SK-N-SH (cell line): ENCODE measurements at regions not wholly inside any gene's neighbourhood (a gene's known extent, or its start where the extent isn't known, plus 50 kb on each side); places are given as distances from the start of the nearest gene placed in this dataset.

Experiments used
- CTCF ChIA-PET: fragments of 300-600, 350-600 bp; formaldehyde crosslinking; extraction: SDS; loops from one replicate; lab custom pipeline; 2021; lab: Yijun Ruan, JAX
- POLR2A ChIA-PET: fragments of 350-600 bp; sonication (Branson Sonifier 250); formaldehyde crosslinking; extraction: SDS; loops from one replicate; lab custom pipeline; 2020; ENCODE audit warnings: antibody characterized with exemption, inconsistent platforms; lab: Yijun Ruan, JAX
- DNase-seq: peaks from one replicate; pipeline ENCODE4 v3.0.0; 2012
- H2AFZ ChIP-seq: fragments of 200-600 bp; sonication (generic); 2 replicates; pipeline ENCODE4 v1.8.1; 2016; ENCODE audit warnings: antibody characterized with exemption, mild to moderate bottlenecking, low read depth
- H3F3A ChIP-seq: fragments of 200-600 bp; sonication (generic); replicated peaks from 2 replicates; pipeline ENCODE3; 2016; ENCODE audit warnings: antibody characterized with exemption, mild to moderate bottlenecking; ENCODE audit not compliant: insufficient read depth
- H3K27ac ChIP-seq, 2 experiments: fragments of 200-500 bp in 1 of 2; fragments of 200-600 bp in 1 of 2; sonication (Bioruptor generic) in 1 of 2; sonication (generic), shearing (Covaris generic) in 1 of 2; 2 replicates each; pipeline versions ENCODE4 v1.5.1 to v1.6.1; 2014 to 2016; ENCODE audit warnings: low read depth in 2 of 2, inconsistent platforms in 1 of 2, low read length in 1 of 2, mild to moderate bottlenecking in 1 of 2, mixed read lengths in 1 of 2
- H3K27me3 ChIP-seq: fragments of 200-600 bp; sonication (generic), shearing (Covaris generic); 2 replicates; pipeline ENCODE4 v1.6.1; 2016; ENCODE audit warnings: mixed run types; ENCODE audit not compliant: insufficient read depth
- H3K36me3 ChIP-seq, 2 experiments: fragments of 200-500 bp in 1 of 2; fragments of 200-600 bp in 1 of 2; sonication (Bioruptor generic) in 1 of 2; sonication (generic) in 1 of 2; replicated peaks in 1 of 2; 2 replicates each; pipeline versions ENCODE3 to v1.5.1; 2014 to 2016; ENCODE audit warnings: low read length in 1 of 2, mild to moderate bottlenecking in 1 of 2; ENCODE audit not compliant: insufficient read depth in 2 of 2, control insufficient read depth in 1 of 2
- H3K4me1 ChIP-seq, 2 experiments: fragments of 200-500 bp in 1 of 2; fragments of 200-600 bp in 1 of 2; sonication (Bioruptor generic) in 1 of 2; sonication (generic), shearing (Covaris generic) in 1 of 2; 2 replicates each; pipeline versions ENCODE4 v1.5.1 to v1.6.1; 2014 to 2016; ENCODE audit warnings: low read depth in 1 of 2, low read length in 1 of 2, mixed run types in 1 of 2; ENCODE audit not compliant: insufficient read depth in 2 of 2, control insufficient read depth in 1 of 2
- H3K4me2 ChIP-seq: fragments of 200-600 bp; sonication (generic), shearing (Covaris generic); 2 replicates; pipeline ENCODE4 v1.6.1; 2017; ENCODE audit warnings: mixed run types
- H3K4me3 ChIP-seq, 2 experiments: fragments of 200-500 bp in 1 of 2; fragments of 200-600 bp in 1 of 2; sonication (Bioruptor generic) in 1 of 2; sonication (generic), shearing (Covaris generic) in 1 of 2; 2 replicates each; pipeline versions ENCODE4 v1.5.1 to v1.8.1; 2014 to 2016; ENCODE audit warnings: low read depth in 2 of 2, inconsistent platforms in 1 of 2, low read length in 1 of 2, mild to moderate bottlenecking in 1 of 2, mixed read lengths in 1 of 2, moderate library complexity in 1 of 2
- H3K79me2 ChIP-seq: fragments of 200-600 bp; sonication (generic); 2 replicates; pipeline ENCODE4 v1.8.1; 2017; ENCODE audit warnings: mild to moderate bottlenecking; ENCODE audit not compliant: insufficient read depth
- H3K9ac ChIP-seq: fragments of 200-600 bp; sonication (generic); 2 replicates; pipeline ENCODE4 v1.6.1; 2017; ENCODE audit warnings: mixed run types
- H3K9me2 ChIP-seq: fragments of 200-600 bp; sonication (generic); 2 replicates; pipeline ENCODE4 v1.6.1; 2017; ENCODE audit warnings: mixed run types
- H3K9me3 ChIP-seq: fragments of 200-600 bp; sonication (generic); 2 replicates; pipeline ENCODE4 v1.6.1; 2017; ENCODE audit warnings: mixed run types, mild to moderate bottlenecking, moderate library complexity
- H4K20me1 ChIP-seq: fragments of 200-600 bp; sonication (generic); 2 replicates; pipeline ENCODE4 v1.6.1; 2017; ENCODE audit warnings: mild to moderate bottlenecking, mixed run types; ENCODE audit not compliant: insufficient read depth
- ELF1 ChIP-seq: IDR thresholded peaks from 2 replicates; pipeline ENCODE4 v1.4.0; 2012
- FOSL2 ChIP-seq: IDR thresholded peaks from 2 replicates; pipeline ENCODE4 v1.4.0; 2012; ENCODE audit warnings: low read depth, mild to moderate bottlenecking, moderate library complexity, borderline replicate concordance
- FOXJ3 ChIP-seq: sonication (generic); formaldehyde crosslinking; IDR thresholded peaks from 2 replicates; pipeline ENCODE4 v1.5.1; 2020; ENCODE audit warnings: mild to moderate bottlenecking, missing genetic modification reagents
- FOXM1 ChIP-seq: IDR thresholded peaks from 2 replicates; pipeline ENCODE4 v1.4.0; 2012; ENCODE audit warnings: low read depth, mild to moderate bottlenecking
- GABPA ChIP-seq: IDR thresholded peaks from 2 replicates; pipeline ENCODE4 v1.4.0; 2012; ENCODE audit warnings: low read depth, mild to moderate bottlenecking
- MEF2A ChIP-seq: IDR thresholded peaks from 2 replicates; pipeline ENCODE4 v1.4.0; 2012; ENCODE audit warnings: low read depth, borderline replicate concordance
- RAD21 ChIP-seq: IDR thresholded peaks from 2 replicates; pipeline ENCODE4 v1.6.1; 2012; ENCODE audit warnings: mild to moderate bottlenecking, low read length
- RFX5 ChIP-seq: IDR thresholded peaks from 2 replicates; pipeline ENCODE4 v1.6.1; 2012; ENCODE audit warnings: mild to moderate bottlenecking, improper control_type of control experiment, low read length
- TEAD4 ChIP-seq: IDR thresholded peaks from 2 replicates; pipeline ENCODE4 v1.4.0; 2012; ENCODE audit warnings: mild to moderate bottlenecking, borderline replicate concordance; ENCODE audit not compliant: insufficient read depth
- WGBS: methylation state at CpG from one replicate; pipeline ENCODE4 v1.1.6; 2017; ENCODE audit warnings: low lambda C conversion rate; 5-methylcytosine and 5-hydroxymethylcytosine counted together
- TF ChIP-seq, protein P1 (sequence below): fragments of 200-600 bp; sonication (generic); IDR thresholded peaks from 2 replicates; pipeline ENCODE4 v1.6.1; 2017; ENCODE audit warnings: antibody characterized with exemption, mild to moderate bottlenecking, moderate library complexity
- TF ChIP-seq, protein P2 (sequence below): IDR thresholded peaks from 2 replicates; pipeline ENCODE4 v1.4.0; 2012; ENCODE audit warnings: low read depth, borderline replicate concordance
- TF ChIP-seq, protein P3 (sequence below): fragments of 150-350 bp; IDR thresholded peaks from 2 replicates; pipeline ENCODE4 v1.6.1; 2016; ENCODE audit warnings: mild to moderate bottlenecking, low read depth, low read length
- TF ChIP-seq, protein P4 (sequence below): IDR thresholded peaks from 2 replicates; pipeline ENCODE4 v1.4.0; 2012; ENCODE audit warnings: low read depth

DNA sequence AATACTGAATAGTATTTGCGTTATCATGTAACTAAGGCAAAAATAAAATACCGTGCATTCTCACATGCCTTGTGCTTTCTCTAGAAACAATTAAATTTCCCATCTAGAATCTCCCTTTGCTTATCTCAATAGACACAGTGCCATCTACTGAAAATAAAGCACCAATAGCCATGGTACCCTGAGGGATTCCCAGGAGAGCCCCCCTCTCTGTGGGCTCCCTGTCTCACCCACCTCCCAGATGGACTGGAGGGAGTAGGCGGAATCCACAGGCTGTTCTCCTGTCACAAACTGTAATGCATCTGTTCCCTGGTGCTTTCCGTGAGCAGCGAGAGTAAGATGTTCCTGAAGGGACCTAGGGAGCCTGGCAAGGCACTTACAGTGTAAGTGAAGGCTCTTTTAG, 112.4 kb upstream of the UPP2 start:
- peaks cover 0 to 12% of the 10 kb centered on the region in 2 experiments; a peak in 2 of 4 replicates for H3K4me1 ChIP-seq
- 57% methylated on average over 5 of the region's 5 CpGs for WGBS
- TF ChIP-seq FOSL2 (no peak), RAD21 (peak; percentile 49)
- TF ChIP-seq, protein P1, sequence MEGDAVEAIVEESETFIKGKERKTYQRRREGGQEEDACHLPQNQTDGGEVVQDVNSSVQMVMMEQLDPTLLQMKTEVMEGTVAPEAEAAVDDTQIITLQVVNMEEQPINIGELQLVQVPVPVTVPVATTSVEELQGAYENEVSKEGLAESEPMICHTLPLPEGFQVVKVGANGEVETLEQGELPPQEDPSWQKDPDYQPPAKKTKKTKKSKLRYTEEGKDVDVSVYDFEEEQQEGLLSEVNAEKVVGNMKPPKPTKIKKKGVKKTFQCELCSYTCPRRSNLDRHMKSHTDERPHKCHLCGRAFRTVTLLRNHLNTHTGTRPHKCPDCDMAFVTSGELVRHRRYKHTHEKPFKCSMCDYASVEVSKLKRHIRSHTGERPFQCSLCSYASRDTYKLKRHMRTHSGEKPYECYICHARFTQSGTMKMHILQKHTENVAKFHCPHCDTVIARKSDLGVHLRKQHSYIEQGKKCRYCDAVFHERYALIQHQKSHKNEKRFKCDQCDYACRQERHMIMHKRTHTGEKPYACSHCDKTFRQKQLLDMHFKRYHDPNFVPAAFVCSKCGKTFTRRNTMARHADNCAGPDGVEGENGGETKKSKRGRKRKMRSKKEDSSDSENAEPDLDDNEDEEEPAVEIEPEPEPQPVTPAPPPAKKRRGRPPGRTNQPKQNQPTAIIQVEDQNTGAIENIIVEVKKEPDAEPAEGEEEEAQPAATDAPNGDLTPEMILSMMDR, result peak; percentile 16; the same call in 1 of the 2 replicates
- ChIA-PET CTCF (interaction anchor here (1.0 to 1.7 kb wide), 6 partner anchors 35 to 219 kb away, joined by 3 to 6 read pairs (median 4); no protein-coding TSS in a partner anchor), POLR2A (no interaction called here)
- no peaks in the 10 kb centered on the region for H3K79me2 ChIP-seq
- H3K36me3 ChIP-seq, result no peaks in the 10 kb centered on the region
- no peaks in the 10 kb centered on the region for H3K9me2 ChIP-seq
- no peaks in the 10 kb centered on the region for H4K20me1 ChIP-seq
- H3F3A ChIP-seq, result no peaks in the 10 kb centered on the region
- no peak overlapping the region for H3K9ac ChIP-seq
- peak overlapping the region in 1 of 2 experiments; percentile 84; a peak in 2 of 4 replicates for H3K27ac ChIP-seq
- peak; percentile 43 for DNase-seq
- no peak overlapping the region for H3K4me2 ChIP-seq
- H3K4me3 ChIP-seq, result no peak overlapping the region
- H2AFZ ChIP-seq, result no peak overlapping the region
- no peaks in the 10 kb centered on the region for H3K27me3 ChIP-seq
- H3K9me3 ChIP-seq, result no peaks in the 10 kb centered on the region

DNA sequence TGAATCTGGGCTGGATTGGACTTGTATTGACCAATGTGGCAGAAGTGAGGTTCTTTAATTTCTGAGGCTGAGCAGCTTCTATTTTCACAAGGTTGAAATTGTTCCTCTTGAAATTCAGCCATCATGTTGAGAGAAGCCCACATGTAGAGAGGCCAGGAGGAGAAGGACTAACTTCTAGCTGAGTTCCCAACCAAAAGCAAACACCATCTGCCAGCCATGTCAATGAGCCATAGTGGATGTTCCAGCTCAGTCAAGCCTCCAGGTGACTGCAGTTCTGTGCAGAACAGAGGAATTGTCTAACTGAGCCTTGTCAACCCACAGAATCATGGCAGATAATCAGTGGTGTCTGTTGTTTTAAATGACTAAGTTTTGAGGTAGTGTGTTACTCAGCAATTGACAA, 110.6 kb upstream of the ACVR1 start:
- H3K36me3 ChIP-seq, result no peaks in the 10 kb centered on the region
- H3K27ac ChIP-seq, result no peak overlapping the region
- peaks cover 0 to 12% of the 10 kb centered on the region in 2 experiments; a peak in 2 of 4 replicates for H3K4me1 ChIP-seq
- H2AFZ ChIP-seq, result no peak overlapping the region
- no peak overlapping the region for H3K9ac ChIP-seq
- H3K4me2 ChIP-seq, result no peak overlapping the region
- ChIA-PET CTCF (no interaction called here), POLR2A (no interaction called here)
- no peak for DNase-seq
- H3K27me3 ChIP-seq, result no peaks in the 10 kb centered on the region
- TF ChIP-seq, protein P2, sequence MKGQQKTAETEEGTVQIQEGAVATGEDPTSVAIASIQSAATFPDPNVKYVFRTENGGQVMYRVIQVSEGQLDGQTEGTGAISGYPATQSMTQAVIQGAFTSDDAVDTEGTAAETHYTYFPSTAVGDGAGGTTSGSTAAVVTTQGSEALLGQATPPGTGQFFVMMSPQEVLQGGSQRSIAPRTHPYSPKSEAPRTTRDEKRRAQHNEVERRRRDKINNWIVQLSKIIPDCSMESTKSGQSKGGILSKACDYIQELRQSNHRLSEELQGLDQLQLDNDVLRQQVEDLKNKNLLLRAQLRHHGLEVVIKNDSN, result no peak
- no peak for TF ChIP-seq GABPA
- no peak for TF ChIP-seq TEAD4
- TF ChIP-seq FOXM1, result no peak
- TF ChIP-seq FOXJ3 (CRISPR knock-in tag), result no peak
- no peak for TF ChIP-seq MEF2A
- no peaks in the 10 kb centered on the region for H3F3A ChIP-seq
- no peaks in the 10 kb centered on the region for H4K20me1 ChIP-seq
- H3K79me2 ChIP-seq, result no peaks in the 10 kb centered on the region
- no peaks in the 10 kb centered on the region for H3K9me2 ChIP-seq
- H3K4me3 ChIP-seq, result no peak overlapping the region
- no peaks in the 10 kb centered on the region for H3K9me3 ChIP-seq

DNA sequence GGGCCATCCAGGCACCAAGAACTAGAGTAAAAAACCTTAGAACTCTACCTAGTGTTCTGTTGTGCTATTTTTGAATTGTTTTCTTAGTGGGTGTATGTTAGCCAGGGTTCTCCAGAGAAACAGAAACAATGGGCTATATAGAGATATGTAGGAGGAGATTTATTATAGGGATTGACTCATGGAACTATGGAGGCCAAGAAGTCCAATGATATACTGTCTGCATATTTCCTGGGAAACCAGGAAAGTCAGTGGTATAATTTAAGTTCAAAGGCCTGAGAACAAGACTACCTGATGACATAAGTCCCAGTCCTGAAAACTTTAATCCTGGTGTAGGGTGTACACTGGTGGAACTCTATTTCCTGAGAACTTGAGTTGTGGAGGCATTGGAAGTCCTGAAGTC, 108.7 kb upstream of the ACVR1 start:
- Histone ChIP-seq H3K27me3 (no peaks in the 10 kb centered on the region), H3F3A (no peaks in the 10 kb centered on the region), H3K79me2 (no peaks in the 10 kb centered on the region), H3K4me3 (no peak overlapping the region), H4K20me1 (no peaks in the 10 kb centered on the region), H3K4me1 (peaks cover 0 to 7% of the 10 kb centered on the region in 2 experiments; a peak in 2 of 4 replicates), H3K9ac (no peak overlapping the region), H3K27ac (no peak overlapping the region), H3K36me3 (no peaks in the 10 kb centered on the region), H3K4me2 (no peak overlapping the region), H2AFZ (no peak overlapping the region), H3K9me2 (no peaks in the 10 kb centered on the region), H3K9me3 (no peaks in the 10 kb centered on the region)
- CTCF ChIA-PET, result interaction anchor here (0.7 kb wide), 1 partner anchor 15 kb away, joined by 3 read pairs; no protein-coding TSS in a partner anchor
- DNase-seq, result no peak
- TF ChIP-seq ELF1 (no peak), RFX5 (no peak)
- TF ChIP-seq, protein P3, sequence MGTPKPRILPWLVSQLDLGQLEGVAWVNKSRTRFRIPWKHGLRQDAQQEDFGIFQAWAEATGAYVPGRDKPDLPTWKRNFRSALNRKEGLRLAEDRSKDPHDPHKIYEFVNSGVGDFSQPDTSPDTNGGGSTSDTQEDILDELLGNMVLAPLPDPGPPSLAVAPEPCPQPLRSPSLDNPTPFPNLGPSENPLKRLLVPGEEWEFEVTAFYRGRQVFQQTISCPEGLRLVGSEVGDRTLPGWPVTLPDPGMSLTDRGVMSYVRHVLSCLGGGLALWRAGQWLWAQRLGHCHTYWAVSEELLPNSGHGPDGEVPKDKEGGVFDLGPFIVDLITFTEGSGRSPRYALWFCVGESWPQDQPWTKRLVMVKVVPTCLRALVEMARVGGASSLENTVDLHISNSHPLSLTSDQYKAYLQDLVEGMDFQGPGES, result no peak
- TF ChIP-seq, protein P4, sequence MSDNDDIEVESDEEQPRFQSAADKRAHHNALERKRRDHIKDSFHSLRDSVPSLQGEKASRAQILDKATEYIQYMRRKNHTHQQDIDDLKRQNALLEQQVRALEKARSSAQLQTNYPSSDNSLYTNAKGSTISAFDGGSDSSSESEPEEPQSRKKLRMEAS, result no peak
- POLR2A ChIA-PET, result no interaction called here
